Body of pancreas (tissue), 4 donors: ENCODE measurements at regions not wholly inside any gene's neighbourhood (a gene's known extent, or its start where the extent isn't known, plus 50 kb on each side); places are given as distances from the start of the nearest gene placed in this dataset.

Source experiments
- POLR2A ChIP-seq, 3 donors: fragments of 450-650 bp; IDR thresholded peaks; one replicate each; pipeline ENCODE4 v1.6.1; 2016; ENCODE audit warnings: antibody characterized with exemption in 3 of 3, mild to moderate bottlenecking in 2 of 3
- TF ChIP-seq, protein P1 (sequence below), 7 experiments: fragments of 450-650 bp in 4 of 7; fragments of 200-600 bp in 3 of 7; sonication (generic) in 3 of 7; IDR thresholded peaks; one replicate each; pipeline ENCODE4 v1.5.1; 2016 to 2019; ENCODE audit warnings: antibody characterized with exemption in 7 of 7

DNA sequence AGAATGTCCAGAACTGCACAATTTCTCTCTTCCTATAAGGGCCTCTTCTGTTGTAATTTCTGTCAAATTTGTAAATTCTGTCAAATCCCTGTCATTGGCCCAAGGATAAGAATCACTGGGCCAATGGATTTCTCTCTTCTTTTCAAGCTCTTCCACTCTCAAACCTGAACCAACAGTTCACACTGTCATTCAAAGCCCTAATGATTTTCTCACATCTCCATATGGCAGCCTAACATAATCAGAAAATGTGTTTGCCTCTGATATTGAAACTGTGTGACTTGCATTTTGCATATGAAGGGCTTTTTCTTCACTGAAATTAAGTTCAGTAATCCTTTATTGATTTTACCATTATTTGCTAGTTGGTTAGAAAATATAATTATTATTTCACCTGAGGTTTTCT lies 1349.1 kb downstream of the FSTL5 start:
- TF ChIP-seq, protein P1, sequence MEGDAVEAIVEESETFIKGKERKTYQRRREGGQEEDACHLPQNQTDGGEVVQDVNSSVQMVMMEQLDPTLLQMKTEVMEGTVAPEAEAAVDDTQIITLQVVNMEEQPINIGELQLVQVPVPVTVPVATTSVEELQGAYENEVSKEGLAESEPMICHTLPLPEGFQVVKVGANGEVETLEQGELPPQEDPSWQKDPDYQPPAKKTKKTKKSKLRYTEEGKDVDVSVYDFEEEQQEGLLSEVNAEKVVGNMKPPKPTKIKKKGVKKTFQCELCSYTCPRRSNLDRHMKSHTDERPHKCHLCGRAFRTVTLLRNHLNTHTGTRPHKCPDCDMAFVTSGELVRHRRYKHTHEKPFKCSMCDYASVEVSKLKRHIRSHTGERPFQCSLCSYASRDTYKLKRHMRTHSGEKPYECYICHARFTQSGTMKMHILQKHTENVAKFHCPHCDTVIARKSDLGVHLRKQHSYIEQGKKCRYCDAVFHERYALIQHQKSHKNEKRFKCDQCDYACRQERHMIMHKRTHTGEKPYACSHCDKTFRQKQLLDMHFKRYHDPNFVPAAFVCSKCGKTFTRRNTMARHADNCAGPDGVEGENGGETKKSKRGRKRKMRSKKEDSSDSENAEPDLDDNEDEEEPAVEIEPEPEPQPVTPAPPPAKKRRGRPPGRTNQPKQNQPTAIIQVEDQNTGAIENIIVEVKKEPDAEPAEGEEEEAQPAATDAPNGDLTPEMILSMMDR (IDR thresholded peaks at IDR 0.05), result no peak
- no peak for TF ChIP-seq POLR2A (IDR thresholded peaks at IDR 0.05)
